PC-9 (cell line): ENCODE measurements at regions not wholly inside any gene's neighbourhood (a gene's known extent, or its start where the extent isn't known, plus 50 kb on each side); places are given as distances from the start of the nearest gene placed in this dataset.

Experiments
- BruUV-seq: library from RNA; stranded (reverse); fragments of 400-500 nt; replicated peaks from 2 replicates; lab custom pipeline; 2021; lab: Mats Ljungman, UMichigan
- CTCF ChIA-PET: fragments of 300-600 bp; sonication (Branson Sonifier 250); formaldehyde crosslinking; loops from one replicate; lab custom pipeline; 2022; ENCODE audit warnings: antibody characterized with exemption; lab: Charles Lee
- POLR2A ChIA-PET: fragments of 300-600 bp; sonication (Branson Sonifier 250); formaldehyde crosslinking; loops from one replicate; lab custom pipeline; 2022; ENCODE audit warnings: antibody characterized with exemption; ENCODE audit not compliant: unreplicated experiment; lab: Charles Lee
- DNase-seq, 2 experiments: peaks; one replicate each; pipeline versions ENCODE4 v3.0.0 to v3.0.0-alpha.2; 2015 to 2022; ENCODE audit warnings: mixed read lengths in 1 of 2
- H2AFZ ChIP-seq: fragments of 200-600 bp; sonication (generic); 2 replicates; pipeline ENCODE4 v1.8.1; 2017; ENCODE audit warnings: antibody characterized with exemption
- H3F3A ChIP-seq: fragments of 200-600 bp; sonication (generic); 2 replicates; pipeline ENCODE4 v1.8.1; 2017; ENCODE audit warnings: antibody characterized with exemption, mild to moderate bottlenecking, low read depth; ENCODE audit not compliant: insufficient read depth
- H3K27ac ChIP-seq: fragments of 200-600 bp; sonication (generic); 2 replicates; pipeline ENCODE4 v1.6.1; 2016; ENCODE audit warnings: mixed run types
- H3K27me3 ChIP-seq: fragments of 200-600 bp; sonication (generic); 2 replicates; pipeline ENCODE4 v1.6.1; 2016; ENCODE audit warnings: low read depth, mixed run types; ENCODE audit not compliant: insufficient read depth
- H3K36me3 ChIP-seq: fragments of 200-600 bp; sonication (generic); 2 replicates; pipeline ENCODE4 v1.6.1; 2016; ENCODE audit warnings: low read depth, mixed run types
- H3K4me1 ChIP-seq: fragments of 200-600 bp; sonication (generic); replicated peaks from 2 replicates; pipeline ENCODE4 v1.6.1; 2016; ENCODE audit warnings: mixed run types; ENCODE audit not compliant: insufficient read depth
- H3K4me2 ChIP-seq: fragments of 200-600 bp; sonication (generic); 2 replicates; pipeline ENCODE4 v1.6.1; 2017; ENCODE audit warnings: mixed run types
- H3K4me3 ChIP-seq: fragments of 200-600 bp; sonication (generic); 2 replicates; pipeline ENCODE4 v1.6.1; 2016; ENCODE audit warnings: mixed run types
- H3K79me2 ChIP-seq: fragments of 200-600 bp; sonication (generic); 2 replicates; pipeline ENCODE4 v1.6.1; 2017; ENCODE audit warnings: low read depth, mixed run types
- H3K9me2 ChIP-seq: fragments of 200-600 bp; sonication (generic); 2 replicates; pipeline ENCODE4 v1.8.1; 2017; ENCODE audit warnings: mild to moderate bottlenecking; ENCODE audit not compliant: insufficient read depth
- H3K9me3 ChIP-seq: fragments of 200-600 bp; sonication (generic); 2 replicates; pipeline ENCODE4 v1.8.1; 2016; ENCODE audit warnings: low read depth; ENCODE audit not compliant: insufficient read depth
- H4K20me1 ChIP-seq: fragments of 200-600 bp; sonication (generic); 2 replicates; pipeline ENCODE4 v1.8.1; 2017; ENCODE audit not compliant: insufficient read depth
- EZH2 ChIP-seq: fragments of 200-600 bp; sonication (generic); IDR thresholded peaks from 2 replicates; pipeline ENCODE4 v1.8.0; 2017; ENCODE audit warnings: antibody characterized with exemption, low read depth
- intact Hi-C: fragments of 100-400 bp; cut with micrococcal nuclease; formaldehyde crosslinking; loops from one replicate; pipeline ENCODE4 v1.10.0; 2022; ENCODE audit not compliant: unreplicated experiment
- TF ChIP-seq, protein P1 (sequence below): fragments of 200-600 bp; sonication (generic); conservative IDR thresholded peaks from 2 replicates; pipeline ENCODE4 v1.6.1; 2017; ENCODE audit warnings: mixed run types, antibody characterized with exemption, mild to moderate bottlenecking, moderate library complexity

DNA sequence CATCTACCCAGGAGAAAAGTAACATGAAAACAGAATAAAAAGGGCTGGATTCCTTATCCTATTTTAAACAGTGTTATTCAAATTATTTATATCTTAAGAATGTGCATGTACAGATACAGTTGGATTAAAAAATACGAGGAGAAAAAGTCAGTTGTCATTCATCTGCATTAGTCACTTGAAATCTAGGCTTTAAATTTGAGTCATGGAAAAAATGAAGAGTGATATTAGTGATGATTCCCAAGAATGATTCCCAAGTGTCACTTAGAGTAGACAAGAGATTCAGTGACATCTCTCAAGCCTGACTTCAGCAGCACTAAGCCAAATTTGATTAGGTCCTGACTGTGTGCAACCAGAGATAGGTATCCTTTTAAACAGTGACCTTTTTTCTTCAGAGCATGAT is 394.2 kb downstream of the IRS1 start:
- Histone ChIP-seq H3K9me3 (peaks cover 4% of the 10 kb centered on the region; the same call in 1 of the 2 replicates), H2AFZ (no peak overlapping the region), H3K4me2 (no peak overlapping the region), H3K4me3 (no peak overlapping the region), H3K36me3 (no peaks in the 10 kb centered on the region), H3K79me2 (no peaks in the 10 kb centered on the region), H3K9me2 (no peaks in the 10 kb centered on the region), H4K20me1 (no peaks in the 10 kb centered on the region), H3K27ac (no peak overlapping the region), H3F3A (no peaks in the 10 kb centered on the region), H3K27me3 (no peaks in the 10 kb centered on the region), H3K4me1 (no peaks in the 10 kb centered on the region)
- intact Hi-C loops = no loop called here
- BruUV-seq = no TSS peak
- TF ChIP-seq EZH2 = no peak
- TF ChIP-seq, protein P1, sequence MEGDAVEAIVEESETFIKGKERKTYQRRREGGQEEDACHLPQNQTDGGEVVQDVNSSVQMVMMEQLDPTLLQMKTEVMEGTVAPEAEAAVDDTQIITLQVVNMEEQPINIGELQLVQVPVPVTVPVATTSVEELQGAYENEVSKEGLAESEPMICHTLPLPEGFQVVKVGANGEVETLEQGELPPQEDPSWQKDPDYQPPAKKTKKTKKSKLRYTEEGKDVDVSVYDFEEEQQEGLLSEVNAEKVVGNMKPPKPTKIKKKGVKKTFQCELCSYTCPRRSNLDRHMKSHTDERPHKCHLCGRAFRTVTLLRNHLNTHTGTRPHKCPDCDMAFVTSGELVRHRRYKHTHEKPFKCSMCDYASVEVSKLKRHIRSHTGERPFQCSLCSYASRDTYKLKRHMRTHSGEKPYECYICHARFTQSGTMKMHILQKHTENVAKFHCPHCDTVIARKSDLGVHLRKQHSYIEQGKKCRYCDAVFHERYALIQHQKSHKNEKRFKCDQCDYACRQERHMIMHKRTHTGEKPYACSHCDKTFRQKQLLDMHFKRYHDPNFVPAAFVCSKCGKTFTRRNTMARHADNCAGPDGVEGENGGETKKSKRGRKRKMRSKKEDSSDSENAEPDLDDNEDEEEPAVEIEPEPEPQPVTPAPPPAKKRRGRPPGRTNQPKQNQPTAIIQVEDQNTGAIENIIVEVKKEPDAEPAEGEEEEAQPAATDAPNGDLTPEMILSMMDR = no peak
- CTCF ChIA-PET = no interaction called here
- POLR2A ChIA-PET = no interaction called here
- DNase-seq = no peak

DNA sequence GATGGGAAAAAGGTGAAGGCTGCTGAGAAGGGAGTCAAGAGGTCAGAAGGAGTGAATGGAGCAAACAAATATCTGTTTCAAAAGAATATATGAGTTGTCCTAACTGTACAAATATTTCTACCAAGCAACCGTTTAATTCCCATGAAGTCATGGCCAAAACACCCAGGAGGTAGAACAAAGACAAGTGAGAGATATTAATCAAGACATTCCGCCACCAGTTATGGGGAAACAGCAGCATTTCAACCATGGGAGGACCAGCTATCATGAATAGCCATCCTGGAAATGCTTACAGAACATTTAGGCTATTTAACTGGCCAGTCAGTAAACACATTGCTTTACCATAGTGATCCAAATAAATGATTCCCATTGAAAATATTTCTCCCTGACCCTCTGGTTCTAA is 396.3 kb downstream of the IRS1 start:
- Histone ChIP-seq H3K36me3 (no peaks in the 10 kb centered on the region), H3K9me3 (peaks cover 7% of the 10 kb centered on the region; the same call in 1 of the 2 replicates), H4K20me1 (no peaks in the 10 kb centered on the region), H3F3A (no peaks in the 10 kb centered on the region), H3K79me2 (no peaks in the 10 kb centered on the region), H3K4me1 (no peaks in the 10 kb centered on the region), H3K4me2 (no peak overlapping the region), H3K4me3 (no peak overlapping the region), H3K27me3 (no peaks in the 10 kb centered on the region), H2AFZ (no peak overlapping the region), H3K9me2 (no peaks in the 10 kb centered on the region), H3K27ac (no peak overlapping the region)
- intact Hi-C loops = no loop called here
- peak; percentile 7 to 78 for DNase-seq
- CTCF ChIA-PET = interaction anchor here (0.7 kb wide), 1 partner anchor 197 kb away, joined by 4 read pairs; no protein-coding TSS in a partner anchor
- POLR2A ChIA-PET = interaction anchor here (0.7 kb wide), 2 partner anchors 20 to 76 kb away, joined by 3 to 4 read pairs; no protein-coding TSS in a partner anchor
- TF ChIP-seq, protein P1 = no peak
- TF ChIP-seq EZH2 = no peak
- BruUV-seq = no TSS peak

- H3K27me3 ChIP-seq = no peaks in the 10 kb centered on the region
- intact Hi-C loops = no loop called here
- H3F3A ChIP-seq = no peaks in the 10 kb centered on the region
- POLR2A ChIA-PET = no interaction called here
- H3K27ac ChIP-seq = no peak overlapping the region
- no peaks in the 10 kb centered on the region for H4K20me1 ChIP-seq
- H3K79me2 ChIP-seq = no peaks in the 10 kb centered on the region
- DNase-seq = no peak
- no peak overlapping the region for H3K4me3 ChIP-seq
- no peak overlapping the region for H3K4me2 ChIP-seq
- CTCF ChIA-PET = no interaction called here
- no peak overlapping the region for H2AFZ ChIP-seq
- no peaks in the 10 kb centered on the region for H3K4me1 ChIP-seq
- H3K9me3 ChIP-seq = peaks cover 5% of the 10 kb centered on the region; the same call in 1 of the 2 replicates
- H3K36me3 ChIP-seq = no peaks in the 10 kb centered on the region
- no peak for TF ChIP-seq EZH2
- TF ChIP-seq, protein P1 = no peak
- no TSS peak for BruUV-seq
- no peaks in the 10 kb centered on the region for H3K9me2 ChIP-seq
Measured at GRCh38 chr2:226399006-226399405, 400.6 kb downstream of the IRS1 start.
